ENCODE measurements at regions not wholly inside any gene's neighbourhood (a gene's known extent, or its start where the extent isn't known, plus 50 kb on each side); places are given as distances from the start of the nearest gene placed in this dataset.

DNA sequence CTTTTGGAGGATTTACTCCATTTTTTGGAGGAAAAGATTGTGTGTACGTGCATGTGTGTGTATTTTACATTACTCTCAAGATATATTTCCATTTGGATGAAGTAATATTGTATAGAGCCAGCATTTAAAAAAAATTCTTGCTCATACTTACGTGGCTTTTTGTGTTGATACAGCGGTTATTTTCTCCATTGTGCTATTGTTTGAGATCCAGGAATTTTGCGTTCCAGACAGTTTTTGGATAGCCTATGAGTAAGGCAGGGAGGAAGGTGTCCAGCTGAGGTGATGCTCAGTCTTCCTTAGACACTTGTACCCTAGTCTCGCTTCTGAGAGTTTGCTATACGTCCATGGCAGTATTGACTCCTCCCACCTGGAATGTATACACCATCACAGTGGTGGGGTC lies 92.2 kb upstream of the ARHGEF7 start:
- peaks cover 10% of the 10 kb centered on the region for H3K4me1 Mint-ChIP-seq
- H3K27me3 Mint-ChIP-seq (ENCODE audit: low read depth), result no peaks in the 10 kb centered on the region
- TF ChIP-seq, protein P1, sequence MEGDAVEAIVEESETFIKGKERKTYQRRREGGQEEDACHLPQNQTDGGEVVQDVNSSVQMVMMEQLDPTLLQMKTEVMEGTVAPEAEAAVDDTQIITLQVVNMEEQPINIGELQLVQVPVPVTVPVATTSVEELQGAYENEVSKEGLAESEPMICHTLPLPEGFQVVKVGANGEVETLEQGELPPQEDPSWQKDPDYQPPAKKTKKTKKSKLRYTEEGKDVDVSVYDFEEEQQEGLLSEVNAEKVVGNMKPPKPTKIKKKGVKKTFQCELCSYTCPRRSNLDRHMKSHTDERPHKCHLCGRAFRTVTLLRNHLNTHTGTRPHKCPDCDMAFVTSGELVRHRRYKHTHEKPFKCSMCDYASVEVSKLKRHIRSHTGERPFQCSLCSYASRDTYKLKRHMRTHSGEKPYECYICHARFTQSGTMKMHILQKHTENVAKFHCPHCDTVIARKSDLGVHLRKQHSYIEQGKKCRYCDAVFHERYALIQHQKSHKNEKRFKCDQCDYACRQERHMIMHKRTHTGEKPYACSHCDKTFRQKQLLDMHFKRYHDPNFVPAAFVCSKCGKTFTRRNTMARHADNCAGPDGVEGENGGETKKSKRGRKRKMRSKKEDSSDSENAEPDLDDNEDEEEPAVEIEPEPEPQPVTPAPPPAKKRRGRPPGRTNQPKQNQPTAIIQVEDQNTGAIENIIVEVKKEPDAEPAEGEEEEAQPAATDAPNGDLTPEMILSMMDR (conservative IDR thresholded peaks at IDR 0.05), result no peak
- no peak overlapping the region for H3K27ac Mint-ChIP-seq (ENCODE audit: unreplicated experiment)
- DNase-seq (ENCODE audit: low read depth, low spot score), result no peak
- H3K36me3 Mint-ChIP-seq (ENCODE audit: low read depth), result peaks cover 2% of the 10 kb centered on the region
- H3K4me3 Mint-ChIP-seq, result no peak overlapping the region
- H3K9me3 Mint-ChIP-seq, result peaks cover 9% of the 10 kb centered on the region

DNA sequence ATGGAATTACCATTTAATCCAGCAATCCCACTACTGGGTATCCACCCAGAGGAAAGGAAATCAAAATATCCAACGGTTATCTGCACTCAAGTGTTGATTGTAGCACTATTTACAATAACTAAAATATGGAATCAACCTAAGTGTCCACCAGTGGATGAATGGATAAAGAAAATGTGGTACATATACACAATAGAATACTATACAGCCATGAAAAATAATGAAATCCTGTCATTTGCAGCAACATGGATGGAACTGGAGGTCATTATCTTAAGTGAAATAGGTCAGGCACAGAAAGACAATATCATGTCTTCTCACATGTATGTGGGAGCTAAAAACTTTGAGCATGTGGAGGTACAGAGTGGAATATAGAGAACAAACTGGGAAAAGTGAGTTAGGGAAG lies 92.9 kb upstream of the ARHGEF7 start:
- H3K27me3 Mint-ChIP-seq (ENCODE audit: low read depth), result no peaks in the 10 kb centered on the region
- H3K4me3 Mint-ChIP-seq, result no peak overlapping the region
- no peak for DNase-seq (ENCODE audit: low read depth, low spot score)
- H3K9me3 Mint-ChIP-seq, result peaks cover 9% of the 10 kb centered on the region
- peaks cover 2% of the 10 kb centered on the region for H3K36me3 Mint-ChIP-seq (ENCODE audit: low read depth)
- no peak overlapping the region for H3K27ac Mint-ChIP-seq (ENCODE audit: unreplicated experiment)
- H3K4me1 Mint-ChIP-seq, result peaks cover 3% of the 10 kb centered on the region
- TF ChIP-seq, protein P1 (conservative IDR thresholded peaks at IDR 0.05), result no peak

DNA sequence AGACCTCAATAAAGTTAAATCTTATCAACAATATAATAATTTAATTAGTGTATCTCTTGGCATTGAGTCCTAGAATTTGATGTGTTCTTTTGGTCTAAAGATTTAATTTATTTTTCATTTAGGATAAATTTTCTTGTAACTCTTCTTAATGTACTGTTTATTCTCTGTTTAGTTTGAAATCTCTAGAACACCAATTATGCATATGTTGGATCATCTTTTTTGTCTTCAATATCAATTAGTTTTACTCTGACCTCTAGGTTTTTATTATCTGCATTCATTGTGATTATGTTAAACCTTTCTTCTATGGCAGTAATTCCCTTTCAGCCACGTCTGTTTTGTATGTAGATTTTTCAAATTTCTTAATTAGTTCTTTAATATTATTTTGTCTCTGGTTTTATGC lies 93.8 kb upstream of the ARHGEF7 start:
- Mint-ChIP-seq H3K9me3 (peaks cover 9% of the 10 kb centered on the region), H3K27ac (ENCODE audit: unreplicated experiment) (no peak overlapping the region), H3K4me3 (no peak overlapping the region), H3K4me1 (no peaks in the 10 kb centered on the region), H3K36me3 (ENCODE audit: low read depth) (peaks cover 2% of the 10 kb centered on the region), H3K27me3 (ENCODE audit: low read depth) (peaks cover 1% of the 10 kb centered on the region)
- DNase-seq (ENCODE audit: low read depth, low spot score), result no peak
- TF ChIP-seq, protein P1 (conservative IDR thresholded peaks at IDR 0.05), result no peak

DNA sequence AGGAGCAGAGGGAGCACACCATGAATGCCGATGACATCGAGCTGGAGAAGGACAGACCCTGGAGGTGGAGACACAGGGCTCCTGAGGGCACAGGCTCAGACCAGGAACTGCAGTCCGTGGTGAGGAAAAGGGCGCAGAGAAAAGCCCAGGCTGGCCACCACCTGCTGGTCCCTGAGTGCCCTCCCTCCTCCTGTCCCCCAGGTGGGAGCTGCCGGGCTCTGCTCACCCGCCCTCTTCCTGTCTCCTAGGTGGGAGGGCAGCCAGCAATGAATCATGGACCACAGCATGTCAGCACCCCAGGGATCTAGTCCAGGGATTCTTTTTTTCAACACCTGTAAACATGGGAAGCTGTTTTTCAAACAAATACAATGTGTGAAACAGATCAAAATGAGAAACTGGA lies 94.6 kb upstream of the ARHGEF7 start:
- Mint-ChIP-seq H3K27me3 (ENCODE audit: low read depth) (peaks cover 2% of the 10 kb centered on the region), H3K27ac (ENCODE audit: unreplicated experiment) (no peak overlapping the region), H3K36me3 (ENCODE audit: low read depth) (peaks cover 2% of the 10 kb centered on the region), H3K4me3 (no peak overlapping the region), H3K9me3 (peaks cover 9% of the 10 kb centered on the region), H3K4me1 (no peaks in the 10 kb centered on the region)
- no peak for DNase-seq (ENCODE audit: low read depth, low spot score)
- TF ChIP-seq, protein P1 (conservative IDR thresholded peaks at IDR 0.05), result no peak

GRCh38 chr13:111020021-111020420 lies 95.1 kb upstream of the ARHGEF7 start:
- no peak for DNase-seq (ENCODE audit: low read depth, low spot score)
- peaks cover 2% of the 10 kb centered on the region for H3K27me3 Mint-ChIP-seq (ENCODE audit: low read depth)
- no peak overlapping the region for H3K4me3 Mint-ChIP-seq
- peaks cover 9% of the 10 kb centered on the region for H3K9me3 Mint-ChIP-seq
- H3K36me3 Mint-ChIP-seq (ENCODE audit: low read depth), result peaks cover 2% of the 10 kb centered on the region
- H3K4me1 Mint-ChIP-seq, result no peaks in the 10 kb centered on the region
- H3K27ac Mint-ChIP-seq (ENCODE audit: unreplicated experiment), result no peak overlapping the region
- TF ChIP-seq, protein P1 (conservative IDR thresholded peaks at IDR 0.05), result no peak

All from neural crest cell (in vitro differentiated cells).